Kidney epithelial cell (primary cell): ENCODE measurements at regions not wholly inside any gene's neighbourhood (a gene's known extent, or its start where the extent isn't known, plus 50 kb on each side); places are given as distances from the start of the nearest gene placed in this dataset.

Source experiments
- DNase-seq: peaks from one replicate; pipeline ENCODE4 v3.0.0-alpha.2; 2010; ENCODE audit warnings: low read depth
- H3K27me3 ChIP-seq: 2 replicates; pipeline ENCODE4 v1.6.0; 2011; ENCODE audit warnings: low read length; ENCODE audit not compliant: control insufficient read depth, insufficient read depth
- H3K36me3 ChIP-seq: 2 replicates; pipeline ENCODE4 v1.5.1; 2011; ENCODE audit warnings: low read length; ENCODE audit not compliant: control insufficient read depth, insufficient read depth
- H3K4me3 ChIP-seq: 2 replicates; pipeline ENCODE4 v1.5.1; 2011; ENCODE audit warnings: low read depth, mild to moderate bottlenecking, control low read depth, low read length
- CTCF ChIP-seq: IDR thresholded peaks from 2 replicates; pipeline ENCODE4 v1.5.1; 2011; ENCODE audit warnings: mild to moderate bottlenecking, moderate library complexity, low read length, control low read depth, inconsistent platforms; ENCODE audit not compliant: insufficient read depth, poor library complexity, severe bottlenecking

- no peak for TF ChIP-seq CTCF
- no peaks in the 10 kb centered on the region for H3K27me3 ChIP-seq
- no peak overlapping the region for H3K4me3 ChIP-seq
- no peak for DNase-seq
- H3K36me3 ChIP-seq: no peaks in the 10 kb centered on the region
These were observed 117.1 kb upstream of the CCDC28A start for GRCh38 chr6:138656364-138657064.

DNA sequence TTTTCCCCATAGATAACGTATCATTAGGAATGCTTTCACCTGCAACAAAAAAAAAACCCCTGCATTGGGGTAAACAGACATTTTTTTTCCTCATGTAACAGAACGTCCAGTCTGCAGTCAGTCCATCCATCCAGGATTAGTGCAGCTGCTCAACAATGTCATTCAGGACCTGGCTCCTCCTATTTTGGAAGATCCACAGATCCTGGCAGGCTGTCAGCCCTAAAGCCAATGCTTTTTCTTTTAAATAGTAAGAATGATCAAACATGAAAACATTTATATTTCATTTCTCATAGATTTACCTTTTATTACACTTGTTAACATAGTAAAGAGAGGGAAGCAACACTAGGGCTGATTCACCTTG, 116.5 kb upstream of the CCDC28A start:
- no peak for DNase-seq
- Histone ChIP-seq H3K27me3 (no peaks in the 10 kb centered on the region), H3K4me3 (no peak overlapping the region), H3K36me3 (no peaks in the 10 kb centered on the region)
- TF ChIP-seq CTCF: no peak

GRCh38 chr6:138659998-138660397, 113.6 kb upstream of the CCDC28A start:
- Histone ChIP-seq H3K4me3 (no peak overlapping the region), H3K27me3 (no peaks in the 10 kb centered on the region)

GRCh38 chr6:138662471-138662870, 111.1 kb upstream of the CCDC28A start:
- DNase-seq: no peak
- no peak for TF ChIP-seq CTCF

More at GRCh38 chr6:138659998-138660397, 113.6 kb upstream of the CCDC28A start:
- DNase-seq: no peak
- no peak for TF ChIP-seq CTCF
- H3K36me3 ChIP-seq: no peaks in the 10 kb centered on the region

GRCh38 chr6:138663892-138664291, 109.7 kb upstream of the CCDC28A start:
- DNase-seq: no peak
- no peaks in the 10 kb centered on the region for H3K27me3 ChIP-seq
- no peaks in the 10 kb centered on the region for H3K36me3 ChIP-seq
- no peak overlapping the region for H3K4me3 ChIP-seq
- no peak for TF ChIP-seq CTCF

More at GRCh38 chr6:138662471-138662870, 111.1 kb upstream of the CCDC28A start:
- Histone ChIP-seq H3K36me3 (no peaks in the 10 kb centered on the region), H3K27me3 (no peaks in the 10 kb centered on the region), H3K4me3 (no peak overlapping the region)

GRCh38 chr6:138664745-138665144, 108.8 kb upstream of the CCDC28A start:
- no peak for DNase-seq
- Histone ChIP-seq H3K27me3 (no peaks in the 10 kb centered on the region), H3K36me3 (no peaks in the 10 kb centered on the region), H3K4me3 (no peak overlapping the region)
- TF ChIP-seq CTCF: no peak
